IMR-90 (cell line): ENCODE measurements at regions not wholly inside any gene's neighbourhood (a gene's known extent, or its start where the extent isn't known, plus 50 kb on each side); places are given as distances from the start of the nearest gene placed in this dataset.
A peak's percentile ranks its signal among the peaks of the same experiment; 100 is the strongest.

Source experiments
- ATAC-seq: fragments of 200-7000 bp; cut with Tn5 transposase; 2 replicates; pipeline ENCODE4 v1.9.1; 2020; ENCODE audit warnings: low read depth, mild to moderate bottlenecking, moderate library complexity
- BruUV-seq: library from RNA; stranded (reverse); fragments of 400-500 nt; replicated peaks from 2 replicates; lab custom pipeline; 2021; lab: Mats Ljungman, UMichigan
- CTCF ChIA-PET: fragments of 300-600 bp; formaldehyde crosslinking; extraction: SDS; loops from one replicate; lab custom pipeline; 2021; ENCODE audit warnings: antibody characterized with exemption; lab: Yijun Ruan, JAX
- POLR2A ChIA-PET: fragments of 300-600 bp; sonication (Branson Sonifier 250); formaldehyde crosslinking; loops from one replicate; lab custom pipeline; 2022; ENCODE audit warnings: antibody characterized with exemption; ENCODE audit not compliant: unreplicated experiment; lab: Charles Lee
- DNase-seq: peaks from one replicate; pipeline ENCODE4 v3.0.0; 2013
- H2AFZ ChIP-seq: replicated peaks from 2 replicates; pipeline ENCODE3; 2013; ENCODE audit warnings: low read length, mild to moderate bottlenecking; ENCODE audit not compliant: poor library complexity
- H2AK5ac ChIP-seq: 2 replicates; pipeline ENCODE4 v1.6.1; 2013; ENCODE audit warnings: low read depth, low read length, inconsistent platforms
- H2AK9ac ChIP-seq: replicated peaks from 2 replicates; pipeline ENCODE3; 2013; ENCODE audit warnings: mild to moderate bottlenecking, low read depth, low read length, moderate library complexity; ENCODE audit not compliant: poor library complexity
- H2BK120ac ChIP-seq: 2 replicates; pipeline ENCODE4 v1.6.1; 2013; ENCODE audit warnings: low read depth, low read length, inconsistent platforms
- H2BK15ac ChIP-seq: 3 replicates; pipeline ENCODE4 v1.6.1; 2013; ENCODE audit warnings: low read depth, low read length, inconsistent platforms
- H2BK20ac ChIP-seq: 2 replicates; pipeline ENCODE4 v1.6.1; 2013; ENCODE audit warnings: low read depth, mild to moderate bottlenecking, inconsistent platforms, low read length, moderate library complexity
- H2BK5ac ChIP-seq: 2 replicates; pipeline ENCODE4 v1.6.1; 2013; ENCODE audit warnings: mild to moderate bottlenecking, low read depth, low read length, inconsistent platforms; ENCODE audit not compliant: poor library complexity, severe bottlenecking
- H3K14ac ChIP-seq: replicated peaks from 2 replicates; pipeline ENCODE4 v1.6.1; 2013; ENCODE audit warnings: low read depth, low read length, inconsistent platforms
- H3K18ac ChIP-seq: 2 replicates; pipeline ENCODE4 v1.6.1; 2013; ENCODE audit warnings: low read depth, low read length, control low read depth
- H3K23ac ChIP-seq: 2 replicates; pipeline ENCODE4 v1.6.1; 2013; ENCODE audit warnings: low read depth, low read length, inconsistent platforms
- H3K27ac ChIP-seq: 2 replicates; pipeline ENCODE4 v1.5.1; 2013; ENCODE audit warnings: mild to moderate bottlenecking, control low read depth, low read length; ENCODE audit not compliant: insufficient read depth
- H3K27me3 ChIP-seq: 2 replicates; pipeline ENCODE4 v1.6.1; 2013; ENCODE audit warnings: low read length; ENCODE audit not compliant: control insufficient read depth, insufficient read depth
- H3K36me3 ChIP-seq: 2 replicates; pipeline ENCODE4 v1.6.1; 2013; ENCODE audit warnings: low read length, mixed read lengths; ENCODE audit not compliant: control insufficient read depth, insufficient read depth
- H3K4ac ChIP-seq: 2 replicates; pipeline ENCODE4 v1.6.1; 2013; ENCODE audit warnings: low read depth, low read length, inconsistent platforms
- H3K4me1 ChIP-seq: 2 replicates; pipeline ENCODE4 v1.6.1; 2013; ENCODE audit warnings: low read length, mixed read lengths; ENCODE audit not compliant: control insufficient read depth, insufficient read depth
- H3K4me2 ChIP-seq: 2 replicates; pipeline ENCODE4 v1.6.1; 2013; ENCODE audit warnings: low read depth, mild to moderate bottlenecking, control low read depth, low read length, moderate library complexity
- H3K4me3 ChIP-seq: 2 replicates; pipeline ENCODE4 v1.5.1; 2013; ENCODE audit warnings: low read depth, mild to moderate bottlenecking, control low read depth, low read length, moderate library complexity; ENCODE audit not compliant: insufficient read depth
- H3K56ac ChIP-seq: 2 replicates; pipeline ENCODE4 v1.6.1; 2013; ENCODE audit warnings: low read length, inconsistent platforms; ENCODE audit not compliant: insufficient read depth; ENCODE audit errors: extremely low read depth
- H3K79me1 ChIP-seq, 2 experiments: 2 replicates each; pipeline ENCODE4 v1.6.1; 2013; ENCODE audit warnings: low read length in 2 of 2, inconsistent platforms in 1 of 2, low read depth in 1 of 2
- H3K9ac ChIP-seq: 2 replicates; pipeline ENCODE4 v1.6.1; 2013; ENCODE audit warnings: low read depth, low read length, control low read depth
- H3K9me1 ChIP-seq: 2 replicates; pipeline ENCODE4 v1.6.1; 2013; ENCODE audit warnings: low read length, inconsistent platforms; ENCODE audit not compliant: insufficient read depth
- H3K9me3 ChIP-seq: 2 replicates; pipeline ENCODE4 v1.6.1; 2013; ENCODE audit warnings: low read length; ENCODE audit not compliant: control insufficient read depth, insufficient read depth
- H4K20me1 ChIP-seq: 2 replicates; pipeline ENCODE4 v1.6.1; 2013; ENCODE audit warnings: low read length, inconsistent platforms; ENCODE audit not compliant: insufficient read depth
- H4K5ac ChIP-seq: 2 replicates; pipeline ENCODE4 v1.6.1; 2013; ENCODE audit warnings: mild to moderate bottlenecking, low read depth, low read length, control low read depth
- H4K8ac ChIP-seq, 2 experiments: 2 replicates each; pipeline ENCODE4 v1.6.1; 2013; ENCODE audit warnings: low read depth in 2 of 2, low read length in 2 of 2, control low read depth in 1 of 2, inconsistent platforms in 1 of 2
- H4K91ac ChIP-seq: 2 replicates; pipeline ENCODE4 v1.6.1; 2013; ENCODE audit warnings: low read depth, low read length, inconsistent platforms; ENCODE audit not compliant: insufficient read depth
- BHLHE40 ChIP-seq: fragments of 150-350 bp; IDR thresholded peaks from 2 replicates; pipeline ENCODE4 v1.6.1; 2016; ENCODE audit warnings: mild to moderate bottlenecking, low read depth, low read length
- CEBPB ChIP-seq: IDR thresholded peaks from 2 replicates; pipeline ENCODE4 v1.6.1; 2012; ENCODE audit warnings: low read depth, low read length, improper control_type of control experiment
- NFE2L2 ChIP-seq: fragments of 150-350 bp; IDR thresholded peaks from 2 replicates; pipeline ENCODE4 v1.6.1; 2016; ENCODE audit warnings: low read depth, mild to moderate bottlenecking, low read length
- RAD21 ChIP-seq: IDR thresholded peaks from 2 replicates; pipeline ENCODE4 v1.6.1; 2012; ENCODE audit warnings: low read length, improper control_type of control experiment
- RCOR1 ChIP-seq: IDR thresholded peaks from 2 replicates; pipeline ENCODE4 v1.6.1; 2012; ENCODE audit warnings: mild to moderate bottlenecking, low read length, improper control_type of control experiment; ENCODE audit not compliant: insufficient replicate concordance
- RFX5 ChIP-seq: IDR thresholded peaks from 2 replicates; pipeline ENCODE4 v1.8.0; 2012; ENCODE audit warnings: low read depth, mild to moderate bottlenecking, low read length, moderate library complexity
- WGBS, 2 experiments: methylation state at CpG; one replicate each; pipeline versions ENCODE4 v1.1.5 to v1.1.7; 2013; ENCODE audit warnings: missing lambda C conversion rate in 2 of 2; ENCODE audit not compliant: insufficient read length in 1 of 2; ENCODE audit errors: extremely low coverage in 2 of 2; 5-methylcytosine and 5-hydroxymethylcytosine counted together
- dilution Hi-C: fragments of 300-500 bp; cut with HindIII; formaldehyde crosslinking; loops from one replicate; pipeline ENCODE4 v1.14.3; 2018; ENCODE audit warnings: low sequenced_read_pairs; ENCODE audit not compliant: unreplicated experiment
- in situ Hi-C: fragments of 300-500 bp; cut with MboI; formaldehyde crosslinking; loops from 3 replicates; pipeline ENCODE4 v1.14.3; 2019; ENCODE audit warnings: low sequenced_read_pairs, inconsistent platforms, mixed read lengths
- intact Hi-C: fragments of 100-400 bp; cut with micrococcal nuclease; formaldehyde crosslinking; loops from 2 replicates; pipeline ENCODE4 v1.10.0; 2022

DNA sequence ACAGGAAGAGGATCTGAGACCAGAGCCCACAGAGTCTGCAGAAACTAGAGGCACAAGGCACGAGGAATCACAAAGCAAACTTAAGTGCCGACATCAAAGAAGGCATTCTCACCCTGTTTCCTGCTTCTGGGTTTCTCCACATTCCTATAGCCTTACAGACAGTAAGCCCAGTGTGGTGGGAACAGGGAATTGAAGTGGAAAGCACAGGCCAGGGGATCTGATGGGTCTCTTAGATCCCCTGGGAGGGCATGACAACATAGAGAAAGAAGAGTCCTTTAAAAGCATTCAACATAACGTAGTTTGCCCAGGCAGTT lies 75.6 kb upstream of the FRMD6 start:
- no peaks in the 10 kb centered on the region for H4K20me1 ChIP-seq
- POLR2A ChIA-PET: no interaction called here
- no peak overlapping the region for H3K4me2 ChIP-seq
- in situ Hi-C loops: no loop called here
- no peaks in the 10 kb centered on the region for H3K27me3 ChIP-seq
- H2AFZ ChIP-seq: peak overlapping the region; percentile 72
- peak overlapping the region; percentile 28; the same call in 1 of the 2 replicates for H3K18ac ChIP-seq
- peak overlapping the region; percentile 28; the same call in 1 of the 2 replicates for H2AK5ac ChIP-seq
- H2BK15ac ChIP-seq: peak overlapping the region; percentile 29; the same call in 2 of the 3 replicates
- CTCF ChIA-PET: no interaction called here
- peak overlapping the region in 1 of 2 experiments; percentile 15; a peak in 1 of 4 replicates for H4K8ac ChIP-seq
- peak overlapping the region; percentile 36 for H4K91ac ChIP-seq
- DNase-seq: peak; percentile 63
- peaks cover 15% of the 10 kb centered on the region for H3K9me1 ChIP-seq
- H3K56ac ChIP-seq: no peak overlapping the region
- no peaks in the 10 kb centered on the region for H3K36me3 ChIP-seq
- peaks cover 0 to 3% of the 10 kb centered on the region in 2 experiments; a peak in 2 of 4 replicates for H3K79me1 ChIP-seq
- H2BK120ac ChIP-seq: peak overlapping the region; percentile 44
- BruUV-seq: no TSS peak
- H2BK20ac ChIP-seq: 0 out of 2 replicates have a peak overlapping the region, but pooled peaks have one; percentile 3
- H3K4me3 ChIP-seq: no peak overlapping the region
- no peak overlapping the region for H2AK9ac ChIP-seq
- ATAC-seq: peak; percentile 32; the same call in 1 of the 2 replicates
- dilution Hi-C loops: no loop called here
- peak overlapping the region; percentile 45; the same call in 1 of the 2 replicates for H3K23ac ChIP-seq
- no peaks in the 10 kb centered on the region for H3K9me3 ChIP-seq
- TF ChIP-seq BHLHE40 (no peak), NFE2L2 (no peak), RFX5 (no peak), CEBPB (no peak), RAD21 (no peak), RCOR1 (no peak)
- H3K4ac ChIP-seq: peak overlapping the region; percentile 43
- no peak overlapping the region for H3K27ac ChIP-seq
- peak overlapping the region; percentile 14; the same call in 1 of the 2 replicates for H4K5ac ChIP-seq
- H3K4me1 ChIP-seq: peaks cover 10% of the 10 kb centered on the region
- no peak overlapping the region for H2BK5ac ChIP-seq
- intact Hi-C loops: no loop called here
- no peak overlapping the region for H3K9ac ChIP-seq
- WGBS, 2 experiments: no CpG with 5 or more reads among the region's 3 CpGs
- H3K14ac ChIP-seq: peak overlapping the region; percentile 43; the same call in 1 of the 2 replicates
